Testis (tissue), 2 donors: ENCODE measurements at regions not wholly inside any gene's neighbourhood (a gene's known extent, or its start where the extent isn't known, plus 50 kb on each side); places are given as distances from the start of the nearest gene placed in this dataset.

ENCODE experiments used
- CTCF ChIP-seq, 3 experiments: fragments of 450-650 bp in 2 of 3; fragments of 200-600 bp in 1 of 3; sonication (generic) in 1 of 3; IDR thresholded peaks; one replicate each; pipeline ENCODE4 v1.5.1; 2016 to 2019; ENCODE audit warnings: antibody characterized with exemption in 3 of 3, mild to moderate bottlenecking in 2 of 3, moderate library complexity in 1 of 3
- POLR2A ChIP-seq: fragments of 450-650 bp; IDR thresholded peaks from one replicate; pipeline ENCODE4 v1.6.1; 2017; ENCODE audit warnings: antibody characterized with exemption, mild to moderate bottlenecking, moderate library complexity

- TF ChIP-seq CTCF (IDR thresholded peaks at IDR 0.05): no peak
- TF ChIP-seq POLR2A: no peak
Observed at GRCh38 chr6:168783720-168784119, 342.7 kb downstream of the SMOC2 start.
